ENCODE measurements at regions not wholly inside any gene's neighbourhood (a gene's known extent, or its start where the extent isn't known, plus 50 kb on each side); places are given as distances from the start of the nearest gene placed in this dataset.

- no peaks in the 10 kb centered on the region for H3K4me1 ChIP-seq (ENCODE audit: insufficient read depth, low read length)
- H3K36me3 ChIP-seq (ENCODE audit: insufficient read depth, low read length): no peaks in the 10 kb centered on the region
- no peaks in the 10 kb centered on the region for H3K27me3 ChIP-seq (ENCODE audit: insufficient read depth, low read length)
- no peaks in the 10 kb centered on the region for H3K9me3 ChIP-seq (ENCODE audit: low read length)
- H2AFZ ChIP-seq (ENCODE audit: low read depth, low read length): no peak overlapping the region
- no peak overlapping the region for H3K4me3 ChIP-seq (ENCODE audit: low read length)
Measured at GRCh38 chr3:144051211-144051610, 79.6 kb downstream of the DIPK2A start.

- Histone ChIP-seq H3K4me1 (ENCODE audit: insufficient read depth, low read length) (no peaks in the 10 kb centered on the region), H3K27me3 (ENCODE audit: insufficient read depth, low read length) (no peaks in the 10 kb centered on the region), H2AFZ (ENCODE audit: low read depth, low read length) (no peak overlapping the region), H3K36me3 (ENCODE audit: insufficient read depth, low read length) (no peaks in the 10 kb centered on the region), H3K4me3 (ENCODE audit: low read length) (no peak overlapping the region), H3K9me3 (ENCODE audit: low read length) (no peaks in the 10 kb centered on the region)
Measured at GRCh38 chr3:144052275-144052674, 80.7 kb downstream of the DIPK2A start.

- H3K9me3 ChIP-seq (ENCODE audit: low read length): no peaks in the 10 kb centered on the region
- no peak overlapping the region for H3K4me3 ChIP-seq (ENCODE audit: low read length)
- H3K36me3 ChIP-seq (ENCODE audit: insufficient read depth, low read length): no peaks in the 10 kb centered on the region
- H2AFZ ChIP-seq (ENCODE audit: low read depth, low read length): no peak overlapping the region
- H3K27me3 ChIP-seq (ENCODE audit: insufficient read depth, low read length): no peaks in the 10 kb centered on the region
- H3K4me1 ChIP-seq (ENCODE audit: insufficient read depth, low read length): no peaks in the 10 kb centered on the region
Measured at GRCh38 chr3:144053121-144053520, 81.5 kb downstream of the DIPK2A start.

- Histone ChIP-seq H3K4me3 (ENCODE audit: low read length) (no peak overlapping the region), H3K27me3 (ENCODE audit: insufficient read depth, low read length) (no peaks in the 10 kb centered on the region), H3K36me3 (ENCODE audit: insufficient read depth, low read length) (no peaks in the 10 kb centered on the region), H3K9me3 (ENCODE audit: low read length) (no peaks in the 10 kb centered on the region), H3K4me1 (ENCODE audit: insufficient read depth, low read length) (no peaks in the 10 kb centered on the region), H2AFZ (ENCODE audit: low read depth, low read length) (no peak overlapping the region)
Measured at GRCh38 chr3:144054766-144055165, 83.1 kb downstream of the DIPK2A start.

- no peaks in the 10 kb centered on the region for H3K27me3 ChIP-seq (ENCODE audit: insufficient read depth, low read length)
- no peaks in the 10 kb centered on the region for H3K9me3 ChIP-seq (ENCODE audit: low read length)
- H3K4me3 ChIP-seq (ENCODE audit: low read length): no peak overlapping the region
- no peaks in the 10 kb centered on the region for H3K36me3 ChIP-seq (ENCODE audit: insufficient read depth, low read length)
- H2AFZ ChIP-seq (ENCODE audit: low read depth, low read length): no peak overlapping the region
- peaks cover 3% of the 10 kb centered on the region for H3K4me1 ChIP-seq (ENCODE audit: insufficient read depth, low read length)
Measured at GRCh38 chr3:144055604-144056003, 84.0 kb downstream of the DIPK2A start.

GRCh38 chr3:144058713-144059112 is 87.1 kb downstream of the DIPK2A start:
- H3K9me3 ChIP-seq (ENCODE audit: low read length): no peaks in the 10 kb centered on the region
- no peaks in the 10 kb centered on the region for H3K27me3 ChIP-seq (ENCODE audit: insufficient read depth, low read length)
- H3K4me1 ChIP-seq (ENCODE audit: insufficient read depth, low read length): peaks cover 3% of the 10 kb centered on the region
- H2AFZ ChIP-seq (ENCODE audit: low read depth, low read length): no peak overlapping the region
- no peaks in the 10 kb centered on the region for H3K36me3 ChIP-seq (ENCODE audit: insufficient read depth, low read length)
- no peak overlapping the region for H3K4me3 ChIP-seq (ENCODE audit: low read length)

- Histone ChIP-seq H3K9me3 (ENCODE audit: low read length) (no peaks in the 10 kb centered on the region), H3K4me3 (ENCODE audit: low read length) (no peak overlapping the region), H2AFZ (ENCODE audit: low read depth, low read length) (no peak overlapping the region), H3K27me3 (ENCODE audit: insufficient read depth, low read length) (no peaks in the 10 kb centered on the region), H3K4me1 (ENCODE audit: insufficient read depth, low read length) (peaks cover 5% of the 10 kb centered on the region), H3K36me3 (ENCODE audit: insufficient read depth, low read length) (no peaks in the 10 kb centered on the region)
Measured at GRCh38 chr3:144059481-144059880, 87.9 kb downstream of the DIPK2A start.

- H3K4me3 ChIP-seq (ENCODE audit: low read length): no peak overlapping the region
- H3K9me3 ChIP-seq (ENCODE audit: low read length): no peaks in the 10 kb centered on the region
- H2AFZ ChIP-seq (ENCODE audit: low read depth, low read length): no peak overlapping the region
- H3K27me3 ChIP-seq (ENCODE audit: insufficient read depth, low read length): no peaks in the 10 kb centered on the region
- H3K4me1 ChIP-seq (ENCODE audit: insufficient read depth, low read length): peaks cover 5% of the 10 kb centered on the region
- H3K36me3 ChIP-seq (ENCODE audit: insufficient read depth, low read length): no peaks in the 10 kb centered on the region
Measured at GRCh38 chr3:144060881-144061280, 89.3 kb downstream of the DIPK2A start.

DNA sequence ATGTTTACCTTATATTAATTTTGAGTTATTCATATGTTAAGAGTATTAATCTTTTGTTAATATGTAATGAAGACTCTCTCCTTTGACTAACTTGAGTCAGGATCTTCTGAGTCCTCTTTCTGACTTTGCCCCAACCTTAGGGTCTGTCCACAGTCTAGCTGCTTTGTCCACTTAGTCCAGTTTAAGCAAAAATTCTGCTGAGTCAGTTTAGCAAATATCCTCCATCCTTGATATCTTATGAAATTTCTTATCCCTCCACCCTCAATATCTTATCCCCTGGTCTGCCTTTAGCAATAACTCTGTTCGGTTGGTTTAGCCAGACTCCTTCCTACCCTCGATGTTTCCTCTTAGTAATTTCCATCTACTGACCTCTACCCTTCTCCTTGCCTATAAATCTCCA is 91.7 kb downstream of the DIPK2A start:
- Histone ChIP-seq H3K27me3 (ENCODE audit: insufficient read depth, low read length) (no peaks in the 10 kb centered on the region), H3K9me3 (ENCODE audit: low read length) (no peaks in the 10 kb centered on the region), H2AFZ (ENCODE audit: low read depth, low read length) (no peak overlapping the region), H3K4me1 (ENCODE audit: insufficient read depth, low read length) (peaks cover 5% of the 10 kb centered on the region), H3K4me3 (ENCODE audit: low read length) (no peak overlapping the region), H3K36me3 (ENCODE audit: insufficient read depth, low read length) (no peaks in the 10 kb centered on the region)

GRCh38 chr3:144067059-144067458 is 95.4 kb downstream of the DIPK2A start:
- H2AFZ ChIP-seq (ENCODE audit: low read depth, low read length): no peak overlapping the region
- H3K4me3 ChIP-seq (ENCODE audit: low read length): no peak overlapping the region
- H3K4me1 ChIP-seq (ENCODE audit: insufficient read depth, low read length): peaks cover 2% of the 10 kb centered on the region
- peaks cover 5% of the 10 kb centered on the region for H3K9me3 ChIP-seq (ENCODE audit: low read length)
- H3K27me3 ChIP-seq (ENCODE audit: insufficient read depth, low read length): no peaks in the 10 kb centered on the region
- H3K36me3 ChIP-seq (ENCODE audit: insufficient read depth, low read length): no peaks in the 10 kb centered on the region

DNA sequence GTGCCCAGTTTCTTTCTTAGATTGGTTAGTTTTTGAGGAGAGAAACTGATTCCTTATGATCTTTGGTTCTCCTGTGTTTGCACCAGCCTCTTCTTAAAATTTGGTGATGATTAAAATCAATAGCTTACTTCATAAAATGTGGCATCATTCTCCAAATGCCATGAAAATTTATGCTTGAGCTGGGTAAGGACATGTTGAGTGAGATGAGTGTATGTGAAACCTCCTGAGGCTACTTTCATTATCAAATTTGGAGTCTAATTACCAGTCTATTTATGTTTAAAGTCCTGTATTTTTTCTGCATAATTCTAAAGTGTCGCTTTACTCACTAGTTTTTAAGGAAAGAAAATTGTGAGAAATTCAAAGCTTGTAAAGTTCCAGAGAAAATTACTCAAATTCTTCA is 102.1 kb downstream of the DIPK2A start:
- Histone ChIP-seq H3K36me3 (ENCODE audit: insufficient read depth, low read length) (no peaks in the 10 kb centered on the region), H3K4me3 (ENCODE audit: low read length) (no peak overlapping the region), H3K27me3 (ENCODE audit: insufficient read depth, low read length) (no peaks in the 10 kb centered on the region)

GRCh38 chr3:144079634-144080033 is 108.0 kb downstream of the DIPK2A start:
- no peaks in the 10 kb centered on the region for H3K27me3 ChIP-seq (ENCODE audit: insufficient read depth, low read length)
- no peak overlapping the region for H2AFZ ChIP-seq (ENCODE audit: low read depth, low read length)
- H3K36me3 ChIP-seq (ENCODE audit: insufficient read depth, low read length): no peaks in the 10 kb centered on the region
- H3K9me3 ChIP-seq (ENCODE audit: low read length): no peaks in the 10 kb centered on the region
- H3K4me1 ChIP-seq (ENCODE audit: insufficient read depth, low read length): no peaks in the 10 kb centered on the region
- no peak overlapping the region for H3K4me3 ChIP-seq (ENCODE audit: low read length)

More for the DNA sequence above, 102.1 kb downstream of the DIPK2A start:
- Histone ChIP-seq H3K4me1 (ENCODE audit: insufficient read depth, low read length) (no peaks in the 10 kb centered on the region), H3K9me3 (ENCODE audit: low read length) (peaks cover 5% of the 10 kb centered on the region), H2AFZ (ENCODE audit: low read depth, low read length) (no peak overlapping the region)

GRCh38 chr3:144084929-144085328 is 113.3 kb downstream of the DIPK2A start:
- no peaks in the 10 kb centered on the region for H3K27me3 ChIP-seq (ENCODE audit: insufficient read depth, low read length)
- H3K9me3 ChIP-seq (ENCODE audit: low read length): no peaks in the 10 kb centered on the region
- no peaks in the 10 kb centered on the region for H3K36me3 ChIP-seq (ENCODE audit: insufficient read depth, low read length)
- H3K4me3 ChIP-seq (ENCODE audit: low read length): no peak overlapping the region
- no peaks in the 10 kb centered on the region for H3K4me1 ChIP-seq (ENCODE audit: insufficient read depth, low read length)
- no peak overlapping the region for H2AFZ ChIP-seq (ENCODE audit: low read depth, low read length)

GRCh38 chr3:144085964-144086363 is 114.3 kb downstream of the DIPK2A start:
- no peaks in the 10 kb centered on the region for H3K36me3 ChIP-seq (ENCODE audit: insufficient read depth, low read length)
- no peaks in the 10 kb centered on the region for H3K9me3 ChIP-seq (ENCODE audit: low read length)
- H3K27me3 ChIP-seq (ENCODE audit: insufficient read depth, low read length): no peaks in the 10 kb centered on the region
- no peaks in the 10 kb centered on the region for H3K4me1 ChIP-seq (ENCODE audit: insufficient read depth, low read length)
- H3K4me3 ChIP-seq (ENCODE audit: low read length): no peak overlapping the region
- no peak overlapping the region for H2AFZ ChIP-seq (ENCODE audit: low read depth, low read length)
